GM18507 (cell line): ENCODE measurements at regions not wholly inside any gene's neighbourhood (a gene's known extent, or its start where the extent isn't known, plus 50 kb on each side); places are given as distances from the start of the nearest gene placed in this dataset.
A peak's percentile ranks its signal among the peaks of the same experiment; 100 is the strongest.

Source experiments
- DNase-seq: peaks from one replicate; pipeline ENCODE4 v3.0.0; 2011; ENCODE audit warnings: low read depth; ENCODE audit not compliant: insufficient read length; ENCODE audit errors: extremely low spot score
- FAIRE-seq: peaks from 2 replicates; lab custom pipeline; 2011; peaks lifted over from hg19 to GRCh38; lab: Jason Lieb, UNC

- DNase-seq (no peak), FAIRE-seq (peak; percentile 9)
These were observed 441.5 kb upstream of the ARHGEF26 start for GRCh38 chr3:153679714-153680113.

GRCh38 chr3:153680526-153680925 lies 440.7 kb upstream of the ARHGEF26 start:
- no peak for FAIRE-seq
- DNase-seq: no peak

GRCh38 chr3:153681057-153681456 lies 440.1 kb upstream of the ARHGEF26 start:
- FAIRE-seq (no peak), DNase-seq (no peak)

- no peak for FAIRE-seq
- no peak for DNase-seq
These were observed 432.7 kb upstream of the ARHGEF26 start for GRCh38 chr3:153688301-153689120.

GRCh38 chr3:153693207-153693606 lies 428.0 kb upstream of the ARHGEF26 start:
- DNase-seq (no peak), FAIRE-seq (no peak)

GRCh38 chr3:153702106-153702505 lies 419.1 kb upstream of the ARHGEF26 start:
- DNase-seq (no peak), FAIRE-seq (no peak)

GRCh38 chr3:153704115-153704514 lies 417.1 kb upstream of the ARHGEF26 start:
- no peak for DNase-seq
- no peak for FAIRE-seq

GRCh38 chr3:153706706-153707105 lies 414.5 kb upstream of the ARHGEF26 start:
- DNase-seq (no peak), FAIRE-seq (no peak)

GRCh38 chr3:153714016-153714415 lies 407.2 kb upstream of the ARHGEF26 start:
- DNase-seq (no peak), FAIRE-seq (no peak)

GRCh38 chr3:153714588-153715290 lies 406.5 kb upstream of the ARHGEF26 start:
- FAIRE-seq (no peak), DNase-seq (no peak)

- DNase-seq (no peak), FAIRE-seq (no peak)
These were observed 399.0 kb upstream of the ARHGEF26 start for GRCh38 chr3:153722157-153722556.

GRCh38 chr3:153731071-153731470 lies 390.1 kb upstream of the ARHGEF26 start:
- no peak for DNase-seq
- FAIRE-seq: no peak

GRCh38 chr3:153734777-153735551 lies 386.2 kb upstream of the ARHGEF26 start:
- DNase-seq (no peak), FAIRE-seq (no peak)

- DNase-seq (no peak), FAIRE-seq (no peak)
These were observed 381.1 kb upstream of the ARHGEF26 start for GRCh38 chr3:153740109-153740508.

GRCh38 chr3:153744889-153745288 lies 376.3 kb upstream of the ARHGEF26 start:
- no peak for DNase-seq
- FAIRE-seq: no peak

GRCh38 chr3:153746211-153746610 lies 375.0 kb upstream of the ARHGEF26 start:
- FAIRE-seq (no peak), DNase-seq (no peak)

GRCh38 chr3:153749070-153749610 lies 372.1 kb upstream of the ARHGEF26 start:
- FAIRE-seq: no peak
- no peak for DNase-seq

- no peak for FAIRE-seq
- no peak for DNase-seq
These were observed 368.7 kb upstream of the ARHGEF26 start for GRCh38 chr3:153752405-153753027.

GRCh38 chr3:153753035-153753434 lies 368.2 kb upstream of the ARHGEF26 start:
- DNase-seq: no peak
- no peak for FAIRE-seq

- FAIRE-seq (no peak), DNase-seq (no peak)
These were observed 364.4 kb upstream of the ARHGEF26 start for GRCh38 chr3:153756816-153757215.
